ENCODE measurements at regions not wholly inside any gene's neighbourhood (a gene's known extent, or its start where the extent isn't known, plus 50 kb on each side); places are given as distances from the start of the nearest gene placed in this dataset.

DNA sequence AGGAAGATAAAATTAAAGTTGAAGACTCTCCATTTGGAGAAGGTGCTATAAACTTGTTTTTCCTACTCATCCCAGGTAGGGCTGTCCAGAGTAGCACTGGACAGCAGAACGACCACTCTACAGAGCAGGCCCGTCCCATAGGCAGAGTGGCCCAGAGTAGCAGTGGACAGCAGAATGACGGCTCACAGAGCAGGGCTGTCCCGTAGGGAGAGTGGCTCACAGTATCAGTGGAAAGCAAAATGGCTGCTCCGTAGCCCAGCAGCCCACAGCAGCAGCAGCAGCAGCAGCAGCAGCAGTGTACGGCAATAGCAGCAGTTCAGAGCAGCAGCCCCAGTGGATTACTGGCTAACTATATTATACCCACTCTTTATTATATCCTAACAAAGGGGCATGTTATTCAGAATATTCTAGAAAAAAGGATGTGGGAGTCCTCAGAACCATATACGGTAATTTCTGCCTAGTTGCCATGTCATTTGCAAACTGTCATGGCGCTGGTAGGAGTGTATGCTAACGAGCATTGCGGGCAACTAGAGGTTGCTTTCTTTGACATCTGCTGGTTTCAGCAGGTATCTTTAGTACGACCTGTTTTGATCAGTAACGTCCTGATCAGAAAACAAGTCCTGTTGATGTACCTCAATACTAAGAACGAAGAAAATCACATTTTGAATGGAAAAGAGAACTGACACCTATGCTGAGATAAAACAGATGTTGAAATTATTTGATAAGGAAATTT is 567.3 kb downstream of the SLC16A7 start:
- no peak for DNase-seq (ENCODE audit: low spot score)
- TF ChIP-seq, protein P1, sequence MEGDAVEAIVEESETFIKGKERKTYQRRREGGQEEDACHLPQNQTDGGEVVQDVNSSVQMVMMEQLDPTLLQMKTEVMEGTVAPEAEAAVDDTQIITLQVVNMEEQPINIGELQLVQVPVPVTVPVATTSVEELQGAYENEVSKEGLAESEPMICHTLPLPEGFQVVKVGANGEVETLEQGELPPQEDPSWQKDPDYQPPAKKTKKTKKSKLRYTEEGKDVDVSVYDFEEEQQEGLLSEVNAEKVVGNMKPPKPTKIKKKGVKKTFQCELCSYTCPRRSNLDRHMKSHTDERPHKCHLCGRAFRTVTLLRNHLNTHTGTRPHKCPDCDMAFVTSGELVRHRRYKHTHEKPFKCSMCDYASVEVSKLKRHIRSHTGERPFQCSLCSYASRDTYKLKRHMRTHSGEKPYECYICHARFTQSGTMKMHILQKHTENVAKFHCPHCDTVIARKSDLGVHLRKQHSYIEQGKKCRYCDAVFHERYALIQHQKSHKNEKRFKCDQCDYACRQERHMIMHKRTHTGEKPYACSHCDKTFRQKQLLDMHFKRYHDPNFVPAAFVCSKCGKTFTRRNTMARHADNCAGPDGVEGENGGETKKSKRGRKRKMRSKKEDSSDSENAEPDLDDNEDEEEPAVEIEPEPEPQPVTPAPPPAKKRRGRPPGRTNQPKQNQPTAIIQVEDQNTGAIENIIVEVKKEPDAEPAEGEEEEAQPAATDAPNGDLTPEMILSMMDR (IDR thresholded peaks at IDR 0.05; ENCODE audit: extremely low read depth, missing control alignments): no peak

DNA sequence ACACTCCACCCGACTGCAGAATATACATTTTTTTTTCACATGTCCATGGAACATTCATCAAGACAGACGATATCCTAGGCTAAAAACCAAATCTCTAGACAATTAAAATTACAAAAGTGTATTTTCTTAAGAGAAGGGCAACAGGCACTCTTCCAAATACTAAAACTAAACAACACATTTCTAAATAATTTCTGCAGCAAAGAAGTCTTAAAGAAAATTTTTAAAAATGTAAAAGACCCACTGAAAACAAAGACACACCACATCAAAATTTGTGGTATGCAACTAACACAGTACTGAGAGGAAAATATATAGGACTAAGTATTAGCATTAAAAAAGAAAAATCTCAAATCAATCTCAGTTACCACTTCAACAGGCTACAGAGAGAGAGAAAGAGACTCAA is 570.0 kb downstream of the SLC16A7 start:
- DNase-seq (ENCODE audit: low spot score): no peak
- TF ChIP-seq, protein P1 (IDR thresholded peaks at IDR 0.05; ENCODE audit: extremely low read depth, missing control alignments): no peak

DNA sequence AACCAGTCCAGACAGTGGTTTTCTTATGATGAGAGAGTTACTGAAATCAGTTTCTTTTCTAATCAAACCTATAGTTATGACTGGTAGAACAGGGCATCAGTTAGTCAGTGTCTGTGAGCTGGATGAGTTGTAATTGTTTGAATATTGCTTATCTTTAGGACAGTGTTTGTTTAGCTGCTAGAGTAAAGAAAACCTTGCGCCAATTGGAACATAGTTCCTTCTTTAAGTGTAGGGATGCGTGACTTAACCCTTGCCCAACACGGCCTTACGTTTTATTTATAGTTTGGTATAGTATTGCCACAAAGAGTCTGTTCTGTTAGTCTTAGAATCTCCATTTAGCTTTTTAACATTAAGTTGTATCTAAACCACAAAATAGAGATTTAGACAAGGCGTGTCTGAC is 572.6 kb downstream of the SLC16A7 start:
- no peak for DNase-seq (ENCODE audit: low spot score)
- TF ChIP-seq, protein P1 (IDR thresholded peaks at IDR 0.05; ENCODE audit: extremely low read depth, missing control alignments): no peak

DNA sequence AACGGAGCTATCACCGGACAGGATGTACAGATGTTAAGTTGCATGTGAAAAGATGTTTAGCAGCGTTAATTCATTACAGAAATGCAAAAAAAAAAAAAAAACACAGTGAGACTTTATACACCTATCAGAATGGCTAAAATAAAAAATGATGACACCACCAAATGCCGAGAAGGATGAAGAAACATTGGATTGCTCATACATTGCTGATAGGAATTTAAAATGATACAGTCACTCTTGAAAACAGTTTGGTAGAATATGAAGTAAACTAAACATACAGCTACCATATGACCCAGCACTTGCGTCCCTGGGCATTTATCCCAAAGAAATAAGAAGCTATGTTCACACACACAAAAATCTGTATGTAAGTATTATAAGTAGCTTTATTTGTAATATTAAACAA is 574.1 kb downstream of the SLC16A7 start:
- TF ChIP-seq, protein P1 (IDR thresholded peaks at IDR 0.05; ENCODE audit: extremely low read depth, missing control alignments): no peak
- DNase-seq (ENCODE audit: low spot score): no peak

DNA sequence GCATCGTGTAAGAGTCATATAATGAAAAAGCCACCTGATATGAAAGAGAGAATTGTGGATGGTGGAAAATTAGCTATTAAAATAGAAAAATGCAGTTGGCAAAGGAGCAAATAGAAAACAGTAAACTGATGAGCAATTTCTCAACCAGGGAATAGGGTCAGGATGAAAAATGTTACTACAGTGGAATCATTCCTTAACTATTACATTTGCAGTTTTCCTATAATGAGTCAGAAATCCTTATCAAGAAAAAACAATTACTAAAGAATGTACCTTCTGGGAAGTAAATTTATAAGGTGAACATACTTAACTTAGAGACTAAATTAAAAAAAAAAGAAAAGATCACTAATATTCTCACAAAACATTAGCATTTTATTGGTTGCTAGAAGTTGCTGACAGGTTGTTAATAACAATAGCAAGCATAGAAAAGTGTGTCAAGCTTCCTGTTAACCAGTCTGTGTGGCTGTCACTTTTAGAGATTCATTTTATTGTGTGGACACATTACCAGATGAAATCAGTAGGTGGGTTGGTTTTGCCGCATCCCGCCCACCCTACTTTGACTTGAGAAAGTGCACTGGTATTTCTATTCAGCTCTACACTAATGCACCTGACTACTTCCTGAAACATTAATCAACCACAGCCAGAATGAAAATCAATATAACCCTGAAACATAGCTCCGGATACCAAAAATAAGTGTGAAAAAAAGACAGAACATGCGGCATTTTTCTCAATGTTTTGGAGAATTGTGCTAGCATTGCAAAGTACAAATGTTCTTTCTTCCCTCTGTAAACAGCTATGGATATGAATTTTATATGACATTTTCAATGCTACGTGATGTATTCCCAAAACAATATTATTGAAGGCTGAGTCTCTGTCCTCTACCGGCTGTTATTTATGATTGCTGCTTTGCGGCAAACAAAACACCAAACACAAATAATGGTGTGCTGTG is 576.7 kb downstream of the SLC16A7 start:
- TF ChIP-seq, protein P1 (IDR thresholded peaks at IDR 0.05; ENCODE audit: extremely low read depth, missing control alignments): no peak
- no peak for DNase-seq (ENCODE audit: low spot score)

DNA sequence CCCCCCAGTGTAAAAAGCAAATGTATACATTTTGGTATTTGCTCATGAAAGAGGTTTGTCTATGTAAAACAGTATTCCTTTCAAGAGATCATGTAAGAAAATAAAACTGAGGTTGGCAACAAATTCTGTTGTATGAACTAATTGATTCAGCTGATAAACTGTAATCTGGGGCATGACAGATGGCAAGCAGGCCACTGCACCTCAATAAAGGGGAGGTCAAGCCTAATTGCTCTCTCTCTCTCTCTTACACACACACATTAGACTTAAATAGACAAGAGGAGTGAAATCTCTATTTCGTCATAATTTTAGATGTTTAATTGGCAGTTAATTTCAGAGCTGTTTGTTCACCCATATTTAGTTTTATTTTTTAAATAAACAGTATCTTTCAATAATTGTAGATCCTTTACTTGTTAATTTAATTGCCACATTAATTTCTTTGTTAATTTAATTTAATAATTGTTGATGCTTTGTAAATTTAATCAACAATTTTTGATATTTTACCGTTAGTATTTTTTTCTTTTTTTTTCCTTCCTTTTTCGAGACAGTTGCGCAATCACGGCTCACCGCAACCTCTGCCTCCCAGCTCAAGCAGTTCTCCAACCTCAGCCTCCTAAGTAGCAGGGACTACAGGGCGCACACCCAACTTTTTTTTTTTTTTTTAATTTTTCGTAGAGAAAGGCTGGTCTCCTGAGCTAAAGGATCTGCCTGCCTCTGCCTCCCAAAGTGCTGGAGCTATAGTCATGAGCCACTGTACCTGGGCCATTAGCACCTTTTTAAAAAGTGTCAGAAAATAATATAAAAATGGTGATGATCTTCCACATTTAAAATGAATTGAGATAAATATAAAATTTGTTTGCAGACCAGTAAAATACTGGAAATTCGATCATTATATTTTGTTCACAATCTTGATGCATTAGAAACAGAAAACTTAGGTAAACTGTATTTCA is 577.7 kb downstream of the SLC16A7 start:
- DNase-seq (ENCODE audit: low spot score): no peak
- TF ChIP-seq, protein P1 (IDR thresholded peaks at IDR 0.05; ENCODE audit: extremely low read depth, missing control alignments): no peak

Data from GM20000 (cell line).